Left ventricle myocardium superior (tissue), 1 donor: ENCODE measurements at regions not wholly inside any gene's neighbourhood (a gene's known extent, or its start where the extent isn't known, plus 50 kb on each side); places are given as distances from the start of the nearest gene placed in this dataset.

Source experiments
- ATAC-seq: fragments of 200-7000 bp; cut with Tn5 transposase; one replicate; pipeline ENCODE4 v1.9.1; 2020; ENCODE audit warnings: mild to moderate bottlenecking, moderate library complexity
- DNase-seq: peaks from one replicate; pipeline ENCODE4 v3.0.0-alpha.2; 2020
- intact Hi-C: fragments of 100-400 bp; cut with micrococcal nuclease; formaldehyde crosslinking; loops from one replicate; pipeline ENCODE4 v1.11.0; 2022
- donor health status: DM: no; HTN: yes; CAD: no; lungs with severe emphysema.

GRCh38 chr16:54475019-54475601 lies 188.5 kb upstream of the IRX3 start:
- ATAC-seq: peak; percentile 27
- no peak for DNase-seq
- intact Hi-C loops: no loop called here

DNA sequence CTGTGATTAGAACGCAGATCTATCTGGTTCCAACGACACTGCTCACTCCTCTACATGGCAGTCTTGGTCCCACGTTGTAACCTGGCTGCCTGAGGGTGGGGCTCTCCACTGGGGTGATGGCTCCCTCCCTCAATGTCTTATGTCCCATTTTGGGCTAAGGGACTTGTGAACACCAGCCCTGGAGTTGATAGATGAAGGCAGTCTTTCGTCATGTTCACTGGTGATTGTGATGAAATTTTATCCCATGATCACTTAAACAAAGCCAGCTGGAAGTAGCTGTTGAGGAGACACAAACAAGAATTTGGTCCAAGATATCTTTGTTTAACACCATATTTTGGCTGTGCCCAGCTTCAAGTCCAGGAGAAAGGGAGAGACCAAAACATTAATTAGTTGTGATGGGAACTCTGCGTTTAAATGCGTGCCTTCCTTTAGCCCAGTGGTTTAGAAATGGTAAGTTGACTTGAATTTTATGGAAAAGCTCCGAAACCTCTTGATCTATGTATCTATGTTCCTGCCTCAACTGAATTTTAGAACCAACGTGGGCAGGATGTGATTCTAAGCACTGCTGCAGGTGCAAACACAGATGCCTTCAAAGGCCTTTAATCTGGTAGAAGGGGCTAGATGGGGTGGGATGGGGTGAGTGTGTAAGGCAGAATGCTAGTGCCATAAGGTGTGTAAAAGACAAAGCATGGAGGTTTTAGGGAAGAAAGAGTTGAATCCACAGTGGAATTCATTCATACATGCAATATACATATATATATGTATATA lies 186.8 kb upstream of the IRX3 start:
- intact Hi-C loops: no loop called here
- DNase-seq (no peak), ATAC-seq (peak; percentile 73)

DNA sequence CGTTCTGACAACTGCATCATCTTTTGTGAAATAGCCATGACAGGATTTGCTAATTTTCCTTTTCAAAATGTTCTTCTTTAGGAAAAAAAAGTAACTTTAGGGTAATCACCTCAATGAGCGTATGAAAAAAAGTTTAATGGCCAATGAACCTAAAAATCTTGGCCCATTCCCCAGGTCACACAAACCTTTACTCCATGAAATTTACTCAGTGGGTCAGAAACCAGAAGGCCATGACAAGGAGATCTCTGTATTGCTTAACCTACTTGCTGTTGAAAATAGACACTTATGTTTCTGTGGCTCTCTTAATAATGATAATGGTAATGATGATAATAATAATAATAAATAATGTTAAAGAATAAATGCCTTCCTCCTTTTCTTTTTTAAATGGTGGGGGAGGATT lies 180.8 kb upstream of the IRX3 start:
- DNase-seq: no peak
- no peak for ATAC-seq
- intact Hi-C loops: no loop called here

DNA sequence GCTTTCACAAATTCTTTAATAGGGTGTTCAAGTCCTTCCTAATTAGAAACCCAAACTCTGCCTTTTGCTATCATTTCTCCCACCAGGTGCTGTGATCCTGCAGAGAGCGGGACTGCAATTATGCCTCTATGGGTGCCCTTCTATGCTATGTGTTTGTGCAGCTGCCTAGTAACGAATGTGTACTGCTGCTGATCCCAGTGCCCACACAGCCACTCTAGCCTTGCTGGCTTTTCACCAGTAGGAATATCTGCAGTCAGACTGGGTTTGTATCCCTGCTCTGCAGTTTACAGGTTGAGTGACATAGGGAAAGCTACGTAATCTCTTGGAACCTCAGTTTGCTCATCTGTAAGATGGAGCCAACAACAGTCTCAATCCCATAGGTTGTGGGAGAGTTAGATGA lies 179.6 kb upstream of the IRX3 start:
- ATAC-seq: peak; percentile 34
- intact Hi-C loops: no loop called here

DNA sequence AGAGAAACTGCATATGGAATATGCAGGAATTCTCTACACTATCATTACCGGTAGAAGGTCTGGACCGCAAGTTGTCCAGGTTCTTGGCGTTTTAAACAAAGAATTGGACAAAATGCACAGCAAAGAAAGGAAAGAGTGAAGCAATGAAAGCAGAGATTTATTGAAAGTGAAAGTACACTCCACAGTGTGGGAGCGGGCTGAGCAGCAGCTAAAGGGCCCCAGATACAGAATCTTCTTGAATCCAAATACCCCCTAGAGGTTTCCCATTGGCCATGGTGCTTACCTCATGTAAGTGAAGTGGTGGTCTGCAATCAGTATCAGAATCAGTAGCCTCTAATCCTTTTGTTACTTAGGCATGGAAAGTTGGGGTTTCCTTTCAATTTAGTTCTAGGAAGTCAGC lies 178.5 kb upstream of the IRX3 start:
- intact Hi-C loops: no loop called here
- no peak for DNase-seq
- no peak for ATAC-seq

More for the DNA sequence above, 179.6 kb upstream of the IRX3 start:
- no peak for DNase-seq

- intact Hi-C loops: no loop called here
- no peak for ATAC-seq
- DNase-seq: no peak
Observed at GRCh38 chr16:54462771-54463170, 176.2 kb upstream of the IRX3 start.

DNA sequence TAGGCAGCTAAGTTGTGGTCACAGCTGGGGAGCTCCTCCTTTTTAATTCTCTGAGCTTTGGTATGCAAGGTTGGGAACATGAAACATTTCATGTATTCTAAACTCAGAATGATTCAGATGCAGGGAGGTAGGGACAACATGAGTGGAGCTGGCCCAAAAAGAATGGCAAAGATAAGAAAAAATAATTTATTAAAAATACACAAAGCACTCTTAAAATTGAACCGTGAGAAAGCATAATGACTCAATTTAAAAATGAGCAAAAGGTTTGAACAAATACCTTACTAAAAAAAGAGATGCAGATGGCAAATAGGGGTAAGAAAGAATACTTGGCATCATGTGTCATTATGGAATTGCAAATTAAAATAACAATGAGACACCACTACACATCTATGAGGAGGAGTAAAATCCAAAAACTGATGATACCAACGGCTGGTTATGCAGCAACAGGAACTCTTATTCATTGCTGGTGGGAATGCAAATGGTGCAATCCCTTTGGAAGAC lies 175.6 kb upstream of the IRX3 start:
- ATAC-seq: no peak
- intact Hi-C loops: no loop called here

DNA sequence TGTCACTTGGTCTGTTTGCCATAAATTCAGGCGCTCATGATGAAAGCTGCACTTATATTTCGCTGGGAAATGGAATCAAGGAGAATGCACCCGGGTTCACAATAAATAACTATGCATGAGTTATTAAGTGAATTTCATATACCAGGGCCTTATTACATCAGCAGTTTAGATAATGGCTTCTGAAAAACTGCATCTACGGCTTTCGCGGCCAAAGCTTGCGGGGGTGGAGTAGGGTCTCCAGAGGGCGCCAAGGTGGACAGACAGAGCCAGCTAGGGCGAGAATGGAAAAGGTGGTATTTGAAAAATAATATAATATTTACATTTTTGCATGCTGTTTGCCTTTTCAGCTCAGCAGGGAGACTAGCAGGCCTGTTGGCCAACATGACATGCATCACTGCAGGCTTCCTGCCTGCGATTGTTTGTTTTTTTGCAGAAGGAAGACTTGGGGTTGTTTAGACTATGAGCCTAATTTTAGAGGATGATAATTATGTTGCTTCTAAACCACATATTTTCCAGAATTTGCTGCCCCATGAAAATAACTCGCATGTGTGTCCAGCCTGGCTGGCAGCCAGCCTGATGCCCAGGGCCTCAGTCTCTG lies 173.8 kb upstream of the IRX3 start:
- intact Hi-C loops: no loop called here
- ATAC-seq (no peak), DNase-seq (no peak)

More for the DNA sequence above, 175.6 kb upstream of the IRX3 start:
- DNase-seq: no peak

- intact Hi-C loops: no loop called here
- ATAC-seq: no peak
- no peak for DNase-seq
Observed at GRCh38 chr16:54459509-54460262, 173.1 kb upstream of the IRX3 start.

- no peak for DNase-seq
- no peak for ATAC-seq
- intact Hi-C loops: no loop called here
Observed at GRCh38 chr16:54458923-54459322, 172.3 kb upstream of the IRX3 start.

DNA sequence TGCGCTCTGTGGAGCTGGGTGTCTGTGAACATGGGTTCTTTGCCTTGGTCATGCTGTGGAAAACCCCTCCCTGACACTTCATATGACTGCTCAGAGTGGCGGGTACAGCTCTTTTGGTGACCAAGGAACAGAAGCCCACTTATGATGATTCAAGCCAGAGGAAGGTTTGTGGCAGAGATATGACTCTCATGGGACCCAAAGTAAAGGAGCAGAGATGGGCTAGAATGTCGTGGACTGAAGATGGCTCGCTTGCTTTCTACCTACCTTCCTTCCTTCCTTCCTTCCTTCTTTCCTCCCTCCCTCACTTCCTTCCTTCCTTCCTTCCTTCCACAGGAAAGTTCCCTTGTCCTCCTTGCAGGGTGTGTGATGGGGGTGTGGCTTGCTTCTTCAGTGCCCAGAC lies 169.7 kb upstream of the IRX3 start:
- ATAC-seq (no peak), DNase-seq (no peak)
- intact Hi-C loops: no loop called here

DNA sequence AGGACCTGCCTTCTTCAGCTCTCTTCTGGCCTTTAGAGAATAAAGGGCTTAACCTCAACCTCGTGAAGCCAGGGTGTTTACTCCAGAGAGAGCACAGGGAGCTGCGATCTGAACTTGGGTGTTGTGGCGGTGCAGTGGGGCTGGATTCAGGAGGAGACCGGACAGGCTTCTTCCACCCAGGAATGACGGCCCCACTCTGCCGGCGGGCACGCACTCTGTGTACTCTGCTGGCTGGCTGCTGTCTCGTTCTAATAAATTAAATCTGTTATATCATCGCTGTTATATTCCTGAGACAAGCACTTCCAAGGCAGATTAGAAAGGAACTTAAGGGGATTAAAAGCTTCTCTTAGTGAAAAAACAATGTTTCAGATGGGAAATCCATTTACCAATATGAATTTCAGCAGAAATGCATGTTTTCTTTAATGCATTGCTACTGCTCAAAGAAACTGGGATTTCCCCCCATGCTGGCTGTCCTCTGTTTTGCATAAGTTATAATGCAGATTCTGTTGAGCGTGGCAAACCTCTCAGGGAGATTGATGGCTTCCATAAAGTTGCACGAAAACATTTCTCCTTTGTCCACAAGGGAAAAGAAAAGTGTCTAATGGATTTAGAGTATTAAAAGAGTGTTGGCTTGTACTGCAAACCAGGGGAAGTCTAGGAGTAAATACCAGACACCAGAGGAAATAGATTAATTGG lies 168.6 kb upstream of the IRX3 start:
- intact Hi-C loops: no loop called here
- no peak for DNase-seq
- no peak for ATAC-seq

- DNase-seq: no peak
- ATAC-seq: no peak
- intact Hi-C loops: no loop called here
Observed at GRCh38 chr16:54454616-54455015, 168.0 kb upstream of the IRX3 start.

GRCh38 chr16:54453871-54454270 lies 167.3 kb upstream of the IRX3 start:
- DNase-seq: no peak
- intact Hi-C loops: no loop called here
- peak; percentile 83 for ATAC-seq

GRCh38 chr16:54447576-54448440 lies 161.2 kb upstream of the IRX3 start:
- intact Hi-C loops: no loop called here
- DNase-seq (no peak), ATAC-seq (no peak)

GRCh38 chr16:54446639-54447038 lies 160.1 kb upstream of the IRX3 start:
- intact Hi-C loops: no loop called here
- DNase-seq (peak; percentile 80), ATAC-seq (peak; percentile 96)

DNA sequence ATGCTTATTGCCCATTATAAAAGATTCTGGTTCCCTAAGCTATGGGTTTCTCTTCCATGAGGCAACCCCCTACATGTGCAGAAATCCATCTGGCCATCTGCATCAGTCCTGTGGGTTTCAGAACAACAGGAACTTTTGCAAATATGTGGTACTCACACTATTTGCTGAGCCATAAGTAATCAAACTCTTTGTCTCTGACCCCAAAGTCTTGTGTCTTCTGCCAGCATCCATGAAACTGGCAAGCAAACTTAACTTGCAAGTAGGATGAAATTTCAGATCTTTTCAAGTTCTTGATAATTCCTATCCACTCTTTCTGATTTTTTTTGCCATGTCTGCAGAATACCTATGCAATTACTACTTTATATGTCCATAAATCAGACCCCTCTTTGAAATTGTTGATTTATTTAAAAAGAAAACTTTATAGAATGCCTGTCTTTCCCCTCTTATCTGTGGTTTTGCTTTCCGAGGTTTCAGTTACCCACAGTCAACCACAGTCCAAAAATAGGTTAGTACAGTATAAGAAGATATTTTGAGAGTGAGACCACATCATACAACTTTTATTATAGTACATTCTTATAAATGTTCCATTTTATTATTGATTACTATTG lies 158.4 kb upstream of the IRX3 start:
- intact Hi-C loops: no loop called here

GRCh38 chr16:54443839-54444238 lies 157.3 kb upstream of the IRX3 start:
- DNase-seq: no peak
- intact Hi-C loops: no loop called here

More for the DNA sequence above, 158.4 kb upstream of the IRX3 start:
- DNase-seq: no peak
- ATAC-seq: no peak

More at GRCh38 chr16:54443839-54444238, 157.3 kb upstream of the IRX3 start:
- ATAC-seq: no peak
